DND-41 (cell line): ENCODE measurements at regions not wholly inside any gene's neighbourhood (a gene's known extent, or its start where the extent isn't known, plus 50 kb on each side); places are given as distances from the start of the nearest gene placed in this dataset.

Source experiments
- EZH2 ChIP-seq: IDR thresholded peaks from 3 replicates; pipeline ENCODE4 v1.6.1; 2012; ENCODE audit warnings: borderline replicate concordance, low read depth, mild to moderate bottlenecking, moderate library complexity, low read length, inconsistent platforms; ENCODE audit not compliant: severe bottlenecking
- TF ChIP-seq, protein P1 (sequence below): IDR thresholded peaks from 2 replicates; pipeline ENCODE4 v1.5.1; 2012; ENCODE audit warnings: borderline replicate concordance, low read length, moderate library complexity, mild to moderate bottlenecking; ENCODE audit not compliant: poor library complexity, severe bottlenecking; ENCODE audit errors: extremely low read depth

DNA sequence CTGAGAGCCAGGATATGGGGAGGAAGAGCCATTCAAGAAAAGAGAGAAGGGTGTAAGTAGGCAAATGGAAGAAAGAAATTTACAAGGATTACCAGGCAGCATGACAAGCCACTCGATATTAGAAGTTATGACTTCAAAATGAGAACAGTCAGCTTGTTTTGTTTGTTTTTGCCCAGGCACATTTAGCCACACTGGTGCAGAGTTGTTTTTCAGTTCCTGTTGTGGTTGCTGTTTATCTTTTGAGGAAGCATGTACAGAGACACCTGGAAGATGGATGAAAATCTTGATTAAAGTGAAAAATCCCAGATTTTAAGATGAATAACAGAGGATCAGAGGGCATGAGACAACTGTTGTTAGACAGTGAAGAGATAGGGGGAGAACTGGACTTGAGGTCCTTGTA is 199.1 kb downstream of the MTRR start:
- TF ChIP-seq, protein P1, sequence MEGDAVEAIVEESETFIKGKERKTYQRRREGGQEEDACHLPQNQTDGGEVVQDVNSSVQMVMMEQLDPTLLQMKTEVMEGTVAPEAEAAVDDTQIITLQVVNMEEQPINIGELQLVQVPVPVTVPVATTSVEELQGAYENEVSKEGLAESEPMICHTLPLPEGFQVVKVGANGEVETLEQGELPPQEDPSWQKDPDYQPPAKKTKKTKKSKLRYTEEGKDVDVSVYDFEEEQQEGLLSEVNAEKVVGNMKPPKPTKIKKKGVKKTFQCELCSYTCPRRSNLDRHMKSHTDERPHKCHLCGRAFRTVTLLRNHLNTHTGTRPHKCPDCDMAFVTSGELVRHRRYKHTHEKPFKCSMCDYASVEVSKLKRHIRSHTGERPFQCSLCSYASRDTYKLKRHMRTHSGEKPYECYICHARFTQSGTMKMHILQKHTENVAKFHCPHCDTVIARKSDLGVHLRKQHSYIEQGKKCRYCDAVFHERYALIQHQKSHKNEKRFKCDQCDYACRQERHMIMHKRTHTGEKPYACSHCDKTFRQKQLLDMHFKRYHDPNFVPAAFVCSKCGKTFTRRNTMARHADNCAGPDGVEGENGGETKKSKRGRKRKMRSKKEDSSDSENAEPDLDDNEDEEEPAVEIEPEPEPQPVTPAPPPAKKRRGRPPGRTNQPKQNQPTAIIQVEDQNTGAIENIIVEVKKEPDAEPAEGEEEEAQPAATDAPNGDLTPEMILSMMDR: no peak
- TF ChIP-seq EZH2: no peak
